ENCODE measurements at regions not wholly inside any gene's neighbourhood (a gene's known extent, or its start where the extent isn't known, plus 50 kb on each side); places are given as distances from the start of the nearest gene placed in this dataset.
"Not testable (repeated sequence)": the region's sequence is repeated elsewhere in the genome, so short reads cannot be mapped to it uniquely, and the experiment has no call there.

DNA sequence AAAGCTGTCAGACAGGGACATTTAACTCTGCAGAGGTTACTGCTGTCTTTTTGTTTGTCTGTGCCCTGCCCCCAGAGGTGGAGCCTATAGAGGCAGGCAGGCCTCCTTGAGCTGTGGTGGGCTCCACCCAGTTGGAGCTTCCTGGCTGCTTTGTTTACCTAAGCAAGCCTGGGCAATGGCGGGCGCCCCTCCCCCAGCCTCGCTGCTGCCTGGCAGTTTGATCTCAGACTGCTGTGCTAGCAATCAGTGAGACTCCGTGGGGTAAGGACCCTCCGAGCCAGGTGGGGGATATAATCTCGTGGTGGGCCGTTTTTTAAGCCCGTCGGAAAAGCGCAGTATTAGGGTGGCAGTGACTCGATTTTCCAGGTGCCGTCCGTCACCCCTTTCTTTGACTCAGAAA, 192.8 kb downstream of the AVL9 start:
- not testable (repeated sequence) for TF ChIP-seq FOXA1 (IDR thresholded peaks at IDR 0.05); SUZ12 (IDR thresholded peaks at IDR 0.05); FOXK2 (IDR thresholded peaks at IDR 0.05); TARDBP (IDR thresholded peaks at IDR 0.05); ARNT (IDR thresholded peaks at IDR 0.05); SP1 (IDR thresholded peaks at IDR 0.05); FOXM1 (IDR thresholded peaks at IDR 0.05; ENCODE audit: borderline replicate concordance); HDGF (IDR thresholded peaks at IDR 0.05; ENCODE audit: borderline replicate concordance)
